ENCODE measurements at regions not wholly inside any gene's neighbourhood (a gene's known extent, or its start where the extent isn't known, plus 50 kb on each side); places are given as distances from the start of the nearest gene placed in this dataset.

- no peak for DNase-seq (ENCODE audit: low read depth)
Observed at GRCh38 chr2:239494578-239494977, 93.8 kb upstream of the HDAC4 start.

- no peak for DNase-seq (ENCODE audit: low read depth)
Observed at GRCh38 chr2:239489481-239489880, 88.7 kb upstream of the HDAC4 start.

- no peak for DNase-seq (ENCODE audit: low read depth)
Observed at GRCh38 chr2:239488125-239488524, 87.3 kb upstream of the HDAC4 start.

- DNase-seq (ENCODE audit: low read depth) = no peak
Observed at GRCh38 chr2:239487272-239487671, 86.5 kb upstream of the HDAC4 start.

GRCh38 chr2:239485622-239486021 is 84.8 kb upstream of the HDAC4 start:
- no peak for DNase-seq (ENCODE audit: low read depth)

GRCh38 chr2:239484571-239485355 is 83.9 kb upstream of the HDAC4 start:
- DNase-seq (ENCODE audit: low read depth) = no peak

- no peak for DNase-seq (ENCODE audit: low read depth)
Observed at GRCh38 chr2:239482778-239483712, 82.2 kb upstream of the HDAC4 start.

- no peak for DNase-seq (ENCODE audit: low read depth)
Observed at GRCh38 chr2:239479471-239479870, 78.7 kb upstream of the HDAC4 start.

- no peak for DNase-seq (ENCODE audit: low read depth)
Observed at GRCh38 chr2:239477591-239477990, 76.8 kb upstream of the HDAC4 start.

GRCh38 chr2:239476757-239477585 is 76.2 kb upstream of the HDAC4 start:
- DNase-seq (ENCODE audit: low read depth) = no peak

- no peak for DNase-seq (ENCODE audit: low read depth)
Observed at GRCh38 chr2:239476029-239476756, 75.4 kb upstream of the HDAC4 start.

GRCh38 chr2:239475161-239476028 is 74.6 kb upstream of the HDAC4 start:
- DNase-seq (ENCODE audit: low read depth) = no peak

GRCh38 chr2:239473211-239473805 is 72.5 kb upstream of the HDAC4 start:
- DNase-seq (ENCODE audit: low read depth) = no peak

- no peak for DNase-seq (ENCODE audit: low read depth)
Observed at GRCh38 chr2:239472235-239472775, 71.5 kb upstream of the HDAC4 start.

GRCh38 chr2:239471011-239471792 is 70.4 kb upstream of the HDAC4 start:
- no peak for DNase-seq (ENCODE audit: low read depth)

- DNase-seq (ENCODE audit: low read depth) = no peak
Observed at GRCh38 chr2:239470151-239470900, 69.5 kb upstream of the HDAC4 start.

- no peak for DNase-seq (ENCODE audit: low read depth)
Observed at GRCh38 chr2:239469106-239469960, 68.5 kb upstream of the HDAC4 start.
